ENCODE measurements at regions not wholly inside any gene's neighbourhood (a gene's known extent, or its start where the extent isn't known, plus 50 kb on each side); places are given as distances from the start of the nearest gene placed in this dataset.
"Not testable (repeated sequence)": the region's sequence is repeated elsewhere in the genome, so short reads cannot be mapped to it uniquely, and the experiment has no call there.

GRCh38 chr2:209307161-209308001 is 116.5 kb upstream of the MAP2 start:
- Histone ChIP-seq H3K9me3 (no peaks in the 10 kb centered on the region), H3K4me3 (no peak overlapping the region), H3K4me1 (no peaks in the 10 kb centered on the region), H3K36me3 (ENCODE audit: insufficient read depth in 1 of 2, low read depth in 1 of 2) (no peaks in the 10 kb centered on the region), H3K27me3 (ENCODE audit: insufficient read depth in 3 of 3, low read length in 2 of 3) (no peaks in the 10 kb centered on the region), H3K27ac (no peak overlapping the region)
- 68 to 82% (median 76%) methylated on average over 10 of the region's 10 CpGs for WGBS, 3 donors
- ATAC-seq (no peak), DNase-seq (peak in 1 of 2 donors; percentile 32)
- TF ChIP-seq CTCF (IDR thresholded peaks at IDR 0.05), result no peak
- intact Hi-C loops (cut with DNase I), result no loop called here

GRCh38 chr2:209308415-209308814 is 115.4 kb upstream of the MAP2 start:
- TF ChIP-seq CTCF (IDR thresholded peaks at IDR 0.05), result no peak

GRCh38 chr2:209311948-209312347 is 111.9 kb upstream of the MAP2 start:
- DNase-seq, result no peak
- no peak for TF ChIP-seq CTCF (IDR thresholded peaks at IDR 0.05)
- WGBS, 3 donors, result 21 to 38% (median 26%) methylated on average over 2 of the region's 2 CpGs
- H3K27me3 ChIP-seq (ENCODE audit: insufficient read depth in 3 of 3, low read length in 2 of 3), result no peaks in the 10 kb centered on the region
- no peak overlapping the region for H3K4me3 ChIP-seq
- no peaks in the 10 kb centered on the region for H3K36me3 ChIP-seq (ENCODE audit: insufficient read depth in 1 of 2, low read depth in 1 of 2)
- intact Hi-C loops (cut with DNase I), result no loop called here
- no peaks in the 10 kb centered on the region for H3K4me1 ChIP-seq
- no peaks in the 10 kb centered on the region for H3K9me3 ChIP-seq
- no peak for ATAC-seq
- H3K27ac ChIP-seq, result no peak overlapping the region

More at GRCh38 chr2:209308415-209308814, 115.4 kb upstream of the MAP2 start:
- Histone ChIP-seq H3K36me3 (ENCODE audit: insufficient read depth in 1 of 2, low read depth in 1 of 2) (no peaks in the 10 kb centered on the region), H3K27ac (no peak overlapping the region), H3K27me3 (ENCODE audit: insufficient read depth in 3 of 3, low read length in 2 of 3) (no peaks in the 10 kb centered on the region), H3K9me3 (no peaks in the 10 kb centered on the region), H3K4me1 (no peaks in the 10 kb centered on the region), H3K4me3 (no peak overlapping the region)
- intact Hi-C loops (cut with DNase I), result no loop called here
- DNase-seq (no peak), ATAC-seq (no peak)

- H3K36me3 ChIP-seq (ENCODE audit: insufficient read depth in 1 of 2, low read depth in 1 of 2); H3K9me3 ChIP-seq; intact Hi-C loops (cut with DNase I); H3K27ac ChIP-seq; H3K4me1 ChIP-seq; DNase-seq; H3K4me3 ChIP-seq; ATAC-seq; H3K27me3 ChIP-seq (ENCODE audit: insufficient read depth in 3 of 3, low read length in 2 of 3): not testable (repeated sequence)
- WGBS, 3 donors, result 77 to 100% (median 79%) methylated on average over 1 of the region's 1 CpG
Measured at GRCh38 chr2:209312450-209312849, 111.4 kb upstream of the MAP2 start.

GRCh38 chr2:209314653-209315052 is 109.2 kb upstream of the MAP2 start:
- no peaks in the 10 kb centered on the region for H3K9me3 ChIP-seq
- H3K27ac ChIP-seq, result no peak overlapping the region
- ATAC-seq (no peak), DNase-seq (no peak)
- no peaks in the 10 kb centered on the region for H3K27me3 ChIP-seq (ENCODE audit: insufficient read depth in 3 of 3, low read length in 2 of 3)
- 87 to 92% (median 90%) methylated on average over 2 of the region's 2 CpGs for WGBS, 3 donors
- H3K4me3 ChIP-seq, result no peak overlapping the region
- TF ChIP-seq CTCF (IDR thresholded peaks at IDR 0.05), result no peak
- intact Hi-C loops (cut with DNase I), result no loop called here
- no peaks in the 10 kb centered on the region for H3K36me3 ChIP-seq (ENCODE audit: insufficient read depth in 1 of 2, low read depth in 1 of 2)
- no peaks in the 10 kb centered on the region for H3K4me1 ChIP-seq
